HepG2 (cell line): ENCODE measurements at regions not wholly inside any gene's neighbourhood (a gene's known extent, or its start where the extent isn't known, plus 50 kb on each side); places are given as distances from the start of the nearest gene placed in this dataset.

Experiments
- HDAC6 ChIP-seq: fragments of 200-600 bp; sonication (generic); IDR thresholded peaks from 2 replicates; pipeline ENCODE4 v1.7.0; 2017; ENCODE audit warnings: mild to moderate bottlenecking, antibody characterized with exemption, low read length, low read depth
- KLF9 ChIP-seq: IDR thresholded peaks from 2 replicates; pipeline ENCODE4 v1.6.1; 2016; ENCODE audit warnings: low read depth
- ZNF558 ChIP-seq: sonication (generic); formaldehyde crosslinking; IDR thresholded peaks from 2 replicates; pipeline ENCODE4 v1.9.0; 2022; ENCODE audit warnings: mild to moderate bottlenecking, missing genetic modification reagents, borderline replicate concordance
- TF ChIP-seq, protein P1 (sequence below): sonication (generic); formaldehyde crosslinking; IDR thresholded peaks from 2 replicates; pipeline ENCODE4 v1.5.1; 2020; ENCODE audit warnings: missing genetic modification reagents, mild to moderate bottlenecking, borderline replicate concordance
- TF ChIP-seq, protein P2 (sequence below): IDR thresholded peaks from 2 replicates; pipeline ENCODE4 v1.6.1; 2012; ENCODE audit warnings: inconsistent platforms
- TF ChIP-seq, protein P3 (sequence below), 2 experiments: sonication (generic) in 1 of 2; formaldehyde crosslinking in 1 of 2; IDR thresholded peaks; 2 replicates each; pipeline versions ENCODE4 v1.4.0 to v1.6.1; 2018 to 2020; ENCODE audit warnings: missing genetic modification reagents in 2 of 2, borderline replicate concordance in 1 of 2, low read depth in 1 of 2, mild to moderate bottlenecking in 1 of 2, missing biosample characterization in 1 of 2

DNA sequence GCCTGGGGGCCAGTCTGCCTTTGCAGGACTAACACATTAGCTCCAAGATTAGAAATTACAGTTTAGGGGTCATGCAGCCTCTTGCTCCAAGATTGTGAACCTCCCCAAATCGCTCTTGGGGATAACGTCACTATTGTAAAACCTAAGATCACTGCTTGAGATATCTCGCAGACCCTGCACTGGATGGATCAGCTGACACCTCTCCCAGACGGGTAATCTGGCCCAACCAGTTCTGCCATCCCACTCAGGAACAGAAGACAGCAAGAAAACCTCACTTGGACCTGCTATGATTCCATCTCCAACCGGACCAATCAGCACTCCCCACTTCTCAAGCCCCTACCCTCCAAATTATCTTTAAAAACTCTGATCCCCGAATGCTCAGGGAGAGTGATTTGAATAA lies 431.2 kb downstream of the GPM6A start:
- TF ChIP-seq, protein P1, sequence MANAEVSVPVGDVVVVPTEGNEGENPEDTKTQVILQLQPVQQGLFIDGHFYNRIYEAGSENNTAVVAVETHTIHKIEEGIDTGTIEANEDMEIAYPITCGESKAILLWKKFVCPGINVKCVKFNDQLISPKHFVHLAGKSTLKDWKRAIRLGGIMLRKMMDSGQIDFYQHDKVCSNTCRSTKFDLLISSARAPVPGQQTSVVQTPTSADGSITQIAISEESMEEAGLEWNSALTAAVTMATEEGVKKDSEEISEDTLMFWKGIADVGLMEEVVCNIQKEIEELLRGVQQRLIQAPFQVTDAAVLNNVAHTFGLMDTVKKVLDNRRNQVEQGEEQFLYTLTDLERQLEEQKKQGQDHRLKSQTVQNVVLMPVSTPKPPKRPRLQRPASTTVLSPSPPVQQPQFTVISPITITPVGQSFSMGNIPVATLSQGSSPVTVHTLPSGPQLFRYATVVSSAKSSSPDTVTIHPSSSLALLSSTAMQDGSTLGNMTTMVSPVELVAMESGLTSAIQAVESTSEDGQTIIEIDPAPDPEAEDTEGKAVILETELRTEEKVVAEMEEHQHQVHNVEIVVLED (CRISPR knock-in tag): no peak
- TF ChIP-seq, protein P2, sequence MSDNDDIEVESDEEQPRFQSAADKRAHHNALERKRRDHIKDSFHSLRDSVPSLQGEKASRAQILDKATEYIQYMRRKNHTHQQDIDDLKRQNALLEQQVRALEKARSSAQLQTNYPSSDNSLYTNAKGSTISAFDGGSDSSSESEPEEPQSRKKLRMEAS: no peak
- TF ChIP-seq HDAC6: no peak
- TF ChIP-seq, protein P3, sequence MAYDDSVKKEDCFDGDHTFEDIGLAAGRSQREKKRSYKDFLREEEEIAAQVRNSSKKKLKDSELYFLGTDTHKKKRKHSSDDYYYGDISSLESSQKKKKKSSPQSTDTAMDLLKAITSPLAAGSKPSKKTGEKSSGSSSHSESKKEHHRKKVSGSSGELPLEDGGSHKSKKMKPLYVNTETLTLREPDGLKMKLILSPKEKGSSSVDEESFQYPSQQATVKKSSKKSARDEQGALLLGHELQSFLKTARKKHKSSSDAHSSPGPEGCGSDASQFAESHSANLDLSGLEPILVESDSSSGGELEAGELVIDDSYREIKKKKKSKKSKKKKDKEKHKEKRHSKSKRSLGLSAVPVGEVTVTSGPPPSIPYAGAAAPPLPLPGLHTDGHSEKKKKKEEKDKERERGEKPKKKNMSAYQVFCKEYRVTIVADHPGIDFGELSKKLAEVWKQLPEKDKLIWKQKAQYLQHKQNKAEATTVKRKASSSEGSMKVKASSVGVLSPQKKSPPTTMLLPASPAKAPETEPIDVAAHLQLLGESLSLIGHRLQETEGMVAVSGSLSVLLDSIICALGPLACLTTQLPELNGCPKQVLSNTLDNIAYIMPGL (CRISPR knock-in tag; IDR thresholded peaks at IDR 0.05; ENCODE audit: borderline replicate concordance in 1 of 2, low read depth in 1 of 2): no peak
- TF ChIP-seq KLF9 (CRISPR knock-in tag): no peak
- TF ChIP-seq ZNF558 (CRISPR knock-in tag): no peak
